ENCODE measurements at regions not wholly inside any gene's neighbourhood (a gene's known extent, or its start where the extent isn't known, plus 50 kb on each side); places are given as distances from the start of the nearest gene placed in this dataset.
"Not testable (repeated sequence)": the region's sequence is repeated elsewhere in the genome, so short reads cannot be mapped to it uniquely, and the experiment has no call there.

DNA sequence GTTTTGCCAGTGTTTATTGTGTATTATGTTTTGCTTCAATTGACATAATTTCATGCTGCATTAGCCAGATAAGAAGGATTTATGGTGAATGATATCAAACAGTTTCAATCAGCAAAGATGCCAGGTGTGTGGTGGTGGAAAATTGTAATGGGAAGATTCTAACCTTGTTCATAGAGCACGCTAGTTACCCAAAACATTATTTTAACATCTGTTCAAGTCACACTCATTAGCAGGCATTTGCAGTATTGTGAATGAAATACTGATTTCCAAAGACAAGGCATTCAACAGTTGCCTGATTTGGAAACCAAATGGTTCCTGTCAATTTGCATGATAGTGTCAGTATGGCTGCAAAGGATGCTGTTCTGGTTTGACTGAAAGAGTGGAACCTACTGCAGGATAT, 129.7 kb downstream of the EPC1 start:
- no peak for DNase-seq

DNA sequence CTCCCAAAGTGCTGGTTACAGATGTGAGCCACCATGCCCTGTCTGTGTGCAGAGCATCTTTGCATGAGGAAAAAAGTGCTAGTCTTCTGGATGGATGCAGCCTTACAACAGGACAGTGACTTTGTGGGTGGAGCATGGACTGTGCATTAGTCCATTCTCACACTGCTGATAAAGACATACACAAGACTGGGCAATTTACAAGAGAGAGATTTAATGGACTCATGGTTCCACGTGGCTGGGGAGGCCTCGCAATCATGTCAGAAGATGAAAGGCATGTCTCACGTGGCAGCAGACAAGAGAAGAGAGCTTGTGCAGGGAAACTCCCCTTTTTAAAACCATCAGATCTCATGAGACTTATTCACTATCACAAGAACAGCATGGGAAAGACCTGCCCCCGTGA, 133.1 kb downstream of the EPC1 start:
- DNase-seq, result not testable (repeated sequence)

DNA sequence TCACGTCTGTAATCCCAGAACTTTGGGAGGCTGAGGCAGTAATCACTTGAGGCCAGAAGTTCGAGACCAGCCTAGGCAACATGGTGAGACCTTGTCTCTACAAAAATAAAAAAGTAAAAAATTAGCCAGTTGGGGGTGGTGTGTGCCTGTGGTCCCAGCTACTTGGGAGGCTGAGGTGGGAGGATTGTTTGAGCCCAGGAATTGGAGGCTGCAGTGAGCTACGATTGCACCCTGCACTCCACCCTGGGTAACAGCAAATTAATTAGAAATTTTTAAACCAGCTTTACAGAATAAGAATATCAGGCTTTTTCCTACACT, 136.0 kb downstream of the EPC1 start:
- no peak for DNase-seq

DNA sequence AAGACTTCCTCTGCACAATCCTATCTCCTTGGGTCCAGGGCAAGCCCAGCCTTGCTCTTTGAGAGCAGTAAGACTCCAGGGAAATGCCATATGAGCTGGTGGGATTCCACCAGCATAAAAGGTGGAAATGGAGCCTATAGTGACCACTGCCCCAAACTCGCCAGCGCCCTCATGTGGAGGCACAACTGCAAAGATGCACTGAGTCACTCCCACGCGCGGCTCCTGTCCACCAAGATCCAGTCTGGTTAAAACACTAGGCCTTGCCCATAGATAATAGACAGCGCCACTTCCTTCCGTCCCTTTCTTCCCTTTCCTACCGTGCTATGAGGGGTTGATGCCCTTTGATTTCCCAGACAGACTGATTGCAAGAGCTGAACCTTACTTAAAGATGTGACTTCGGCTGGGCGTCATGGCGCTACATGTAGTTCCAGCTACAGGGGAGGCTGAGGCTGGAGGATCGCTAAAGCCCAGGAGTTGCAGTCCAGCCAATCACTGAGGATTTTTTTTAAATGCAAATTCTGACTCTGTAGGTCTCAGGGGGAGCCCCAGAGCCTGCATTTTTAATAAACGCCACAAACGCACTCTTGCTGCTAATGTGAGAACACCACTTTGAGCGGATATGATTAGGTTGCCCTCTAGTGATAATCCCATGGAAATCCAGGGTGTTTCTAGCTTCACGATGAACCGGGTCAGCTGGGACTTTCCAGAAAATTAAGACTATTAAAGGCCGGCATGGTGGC, 136.5 kb downstream of the EPC1 start:
- peak; percentile 59 for DNase-seq

DNA sequence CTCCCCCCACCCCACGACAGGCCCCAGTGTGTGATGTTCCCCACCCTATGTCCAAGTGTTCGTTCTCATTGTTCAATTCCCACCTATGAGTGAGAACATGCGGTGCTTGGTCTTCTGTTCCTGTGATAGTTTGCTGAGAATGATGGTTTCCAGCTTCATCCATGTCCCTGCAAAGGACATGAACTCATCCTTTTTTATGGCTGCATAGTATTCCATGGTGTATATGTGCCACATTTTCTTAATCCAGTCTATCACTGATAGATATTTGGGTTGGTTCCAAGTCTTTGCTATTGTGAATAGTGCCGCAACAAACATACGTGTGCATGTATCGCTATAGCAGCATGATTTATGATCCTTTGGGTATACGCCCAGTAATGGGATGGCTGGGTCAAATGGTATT, 139.0 kb downstream of the EPC1 start:
- DNase-seq, result not testable (repeated sequence)

DNA sequence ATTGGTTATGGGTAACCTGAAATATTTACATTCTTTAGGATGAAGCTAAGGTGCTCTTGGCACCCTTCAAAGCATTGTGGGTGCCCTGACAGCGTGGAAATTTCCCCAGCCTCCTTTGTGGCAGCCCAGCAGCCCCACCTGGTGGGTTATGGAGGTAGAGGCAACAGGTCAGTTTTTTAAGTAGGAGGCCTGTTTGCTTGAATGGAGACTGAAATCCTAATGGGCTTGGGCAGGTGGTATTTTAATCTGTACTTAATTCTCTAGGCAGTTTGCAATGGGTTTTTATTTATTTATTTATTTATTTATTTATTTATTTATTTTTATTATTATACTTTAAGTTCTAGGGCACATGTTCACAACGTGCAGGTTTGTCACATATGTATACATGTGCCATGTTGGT, 139.4 kb downstream of the EPC1 start:
- peak; percentile 69 for DNase-seq

DNA sequence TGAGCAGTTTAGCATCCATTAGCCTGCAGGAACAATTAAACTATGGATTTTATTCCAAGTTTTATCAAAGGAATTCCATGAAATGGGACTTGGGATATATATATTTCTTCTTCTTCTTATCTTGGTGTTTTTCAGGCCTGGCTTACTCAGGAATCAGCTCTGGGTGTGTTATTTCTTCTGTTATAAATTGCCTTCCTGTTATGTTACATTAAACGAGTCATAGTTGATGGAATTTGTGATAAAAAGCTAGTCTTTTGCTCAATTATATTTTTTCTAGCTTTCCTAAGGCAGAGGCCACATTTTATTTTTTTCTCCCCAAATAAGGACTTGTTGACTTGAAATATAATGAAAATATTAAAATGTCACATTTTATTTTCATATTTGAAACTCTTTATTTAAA, 141.3 kb downstream of the EPC1 start:
- no peak for DNase-seq

DNA sequence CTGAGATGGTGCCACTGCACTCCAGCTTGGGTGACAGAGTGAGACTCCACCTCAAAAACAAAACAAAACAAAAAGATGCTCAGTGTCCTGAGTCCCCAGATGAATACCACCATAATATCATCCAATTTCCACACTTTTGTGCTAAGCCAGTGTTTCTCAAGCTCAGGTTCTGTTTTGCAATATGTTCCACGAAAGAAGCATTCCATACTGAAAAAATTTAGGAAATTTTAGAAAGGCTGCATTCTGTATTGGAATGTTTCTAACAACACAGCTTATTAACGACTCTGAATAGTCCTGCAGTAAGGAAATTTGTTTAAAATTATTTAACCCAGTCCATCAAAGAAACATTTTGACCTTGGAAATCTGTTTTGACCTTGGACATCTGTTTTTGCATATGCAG, 142.4 kb downstream of the EPC1 start:
- DNase-seq, result no peak

DNA sequence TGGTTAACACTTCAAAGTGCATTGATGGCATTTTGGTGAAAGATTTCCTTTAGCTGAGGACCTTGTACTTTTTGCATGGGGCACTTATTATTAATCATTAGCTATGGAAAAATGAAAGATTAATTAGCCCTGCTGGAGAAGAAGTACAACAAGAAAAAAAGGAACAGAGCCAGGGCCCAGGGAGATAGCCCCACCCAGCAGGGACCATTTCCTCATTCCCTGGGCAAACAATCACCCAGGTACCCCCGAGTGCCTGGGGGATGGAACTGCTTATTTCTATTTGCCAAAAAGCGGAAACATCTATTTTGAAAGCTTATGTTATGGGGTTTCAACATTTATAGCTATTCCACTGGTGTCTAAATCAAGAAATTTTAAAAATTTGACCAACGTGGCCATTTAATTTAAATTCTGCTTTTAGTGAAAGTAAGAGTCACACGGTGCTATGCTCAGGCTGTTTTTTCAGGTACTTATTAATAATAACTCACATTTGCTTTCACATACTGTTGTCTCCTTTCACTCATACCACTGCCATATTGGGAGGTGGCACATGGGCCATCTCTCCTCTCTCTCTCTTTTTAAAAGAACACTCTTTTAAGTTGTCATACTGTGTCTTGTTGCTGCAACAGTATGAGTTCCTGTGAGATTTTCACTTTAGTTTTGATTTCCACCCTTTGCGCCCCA, 143.6 kb upstream of the KIF5B start:
- DNase-seq, result no peak

DNA sequence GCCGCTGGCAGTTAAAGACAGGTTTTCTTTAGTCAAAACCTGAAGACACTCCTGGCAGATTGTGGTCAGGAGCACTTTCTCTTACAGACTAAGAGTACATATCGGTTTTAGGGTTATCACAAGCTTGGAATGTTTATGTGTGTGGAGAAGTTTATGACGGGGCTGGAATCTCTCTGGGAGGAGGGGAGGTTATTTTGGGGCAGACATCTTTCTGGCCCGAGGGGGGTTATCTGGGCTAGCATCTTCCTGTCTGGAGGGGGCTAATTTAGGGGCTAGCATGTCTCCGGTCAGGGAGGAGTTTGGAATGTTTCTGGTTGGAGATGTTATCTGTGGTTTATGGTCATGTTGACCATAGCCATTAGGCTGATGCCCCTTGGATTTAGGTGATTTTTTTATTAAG, 141.2 kb upstream of the KIF5B start:
- peak; percentile 98 for DNase-seq

DNA sequence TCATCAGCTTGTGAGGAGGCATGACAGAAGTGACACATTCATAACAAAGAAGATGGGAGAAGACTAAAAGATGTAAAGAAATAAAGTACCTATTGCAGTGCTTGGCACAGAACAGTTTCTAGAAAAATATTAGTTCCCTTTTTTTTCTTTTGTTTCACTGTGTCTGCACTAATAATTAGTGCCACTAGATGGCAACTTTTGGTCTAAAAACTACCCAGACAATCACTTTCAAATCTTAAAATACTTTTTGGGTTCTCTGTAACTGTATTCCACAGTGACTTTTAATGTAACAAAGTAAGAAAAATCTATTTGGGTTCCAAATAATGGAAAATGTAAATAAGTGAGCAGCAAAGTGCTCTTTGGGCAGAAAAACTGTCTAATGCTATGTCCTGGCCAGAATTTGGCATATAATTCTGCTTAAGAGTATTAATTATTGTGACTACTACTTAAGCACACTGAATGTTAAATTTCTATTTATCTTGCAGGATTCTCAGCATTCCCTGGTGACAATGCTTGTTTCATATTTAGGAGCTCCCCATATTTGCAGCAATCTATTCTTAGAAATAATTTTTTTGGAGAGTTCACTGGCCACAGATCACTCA, 134.8 kb upstream of the KIF5B start:
- no peak for DNase-seq

DNA sequence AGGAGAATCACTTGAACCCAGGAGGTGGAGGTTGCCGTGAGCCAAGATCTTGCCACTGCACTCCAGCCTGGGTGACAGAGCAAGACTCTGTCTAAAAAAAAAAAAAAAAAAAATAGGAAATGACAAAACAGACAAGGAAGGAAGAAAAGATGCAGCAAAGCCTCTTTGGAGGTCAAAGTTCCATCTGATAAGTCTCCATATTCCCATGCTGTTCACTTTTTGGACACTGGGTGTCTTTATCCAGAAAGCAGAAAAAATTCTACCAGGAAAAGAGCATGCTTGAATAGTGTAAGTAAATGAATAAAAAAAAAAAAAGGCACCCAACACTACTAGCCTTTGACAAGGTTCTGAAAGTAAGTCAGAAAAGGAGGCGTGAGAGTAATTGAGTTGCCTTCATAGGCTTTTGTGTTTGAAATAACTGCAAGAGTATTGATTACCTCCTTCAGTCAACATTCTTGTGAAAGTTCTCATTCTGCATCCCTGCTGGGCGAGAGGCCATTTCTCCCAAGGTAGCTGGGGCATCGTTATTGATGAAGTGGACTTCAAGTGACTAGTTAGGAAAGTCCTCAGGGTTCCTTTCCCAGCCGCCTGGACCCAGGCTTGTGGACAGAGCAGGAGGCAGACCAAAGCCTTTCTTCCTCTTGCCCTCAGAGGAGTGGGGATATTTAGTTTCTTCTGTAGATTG, 133.3 kb upstream of the KIF5B start:
- no peak for DNase-seq

DNA sequence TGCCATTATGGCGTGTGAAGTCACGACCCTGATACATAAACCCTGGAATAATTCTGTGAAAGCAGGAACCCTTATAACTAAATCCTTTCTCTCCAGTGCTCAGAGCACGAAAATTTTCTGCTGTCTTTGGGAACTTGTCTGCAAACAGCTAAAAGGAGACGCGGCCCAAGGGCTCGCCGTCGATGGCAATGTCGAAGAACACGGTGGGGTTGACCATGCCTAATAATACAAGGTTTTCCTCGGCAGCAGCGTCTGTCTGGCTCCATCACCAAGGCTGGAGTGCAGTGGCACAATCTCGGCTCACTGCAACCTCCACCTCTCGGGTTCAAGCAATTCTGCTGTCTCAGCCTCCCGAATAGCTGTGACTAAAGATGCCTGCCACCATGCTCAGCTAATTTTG, 132.4 kb upstream of the KIF5B start:
- DNase-seq, result not testable (repeated sequence)

DNA sequence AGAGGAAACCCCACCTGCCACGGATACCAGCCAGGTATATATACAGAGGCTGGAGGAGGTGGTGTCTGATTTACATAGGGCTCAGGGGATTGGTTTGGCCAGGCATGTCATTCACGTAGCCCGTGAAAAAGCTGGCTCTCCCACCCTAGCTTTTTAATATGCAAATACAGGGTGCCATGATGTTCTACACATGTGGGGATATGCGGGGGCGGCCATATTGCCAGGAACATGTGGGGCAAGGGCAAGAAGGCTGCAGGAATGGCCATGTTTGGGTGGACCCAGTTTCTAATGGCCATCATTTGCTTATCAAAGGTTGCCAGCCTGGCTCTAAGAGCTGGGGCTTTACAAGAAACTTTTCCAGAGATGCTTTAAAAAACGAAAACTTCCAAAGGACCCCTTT, 131.5 kb upstream of the KIF5B start:
- DNase-seq, result no peak

DNA sequence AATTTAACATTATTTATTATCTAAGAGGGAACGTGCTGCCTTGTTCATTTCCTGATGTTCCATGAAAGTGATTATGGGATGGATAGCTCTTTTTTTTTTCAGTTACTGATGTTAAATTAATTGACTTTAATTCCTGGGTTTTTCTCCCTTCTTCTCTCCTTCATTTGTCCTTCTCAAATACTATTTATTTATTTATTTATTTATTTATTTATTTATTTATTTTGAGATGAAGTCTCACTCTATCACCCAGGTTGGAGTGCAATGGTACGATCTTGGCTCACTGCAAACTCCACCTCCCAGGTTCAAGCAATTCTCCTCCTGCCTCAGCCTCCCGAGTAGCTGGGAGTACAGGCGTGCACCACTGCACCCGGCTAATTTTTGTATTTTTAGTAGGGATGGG, 127.4 kb upstream of the KIF5B start:
- not testable (repeated sequence) for DNase-seq

DNA sequence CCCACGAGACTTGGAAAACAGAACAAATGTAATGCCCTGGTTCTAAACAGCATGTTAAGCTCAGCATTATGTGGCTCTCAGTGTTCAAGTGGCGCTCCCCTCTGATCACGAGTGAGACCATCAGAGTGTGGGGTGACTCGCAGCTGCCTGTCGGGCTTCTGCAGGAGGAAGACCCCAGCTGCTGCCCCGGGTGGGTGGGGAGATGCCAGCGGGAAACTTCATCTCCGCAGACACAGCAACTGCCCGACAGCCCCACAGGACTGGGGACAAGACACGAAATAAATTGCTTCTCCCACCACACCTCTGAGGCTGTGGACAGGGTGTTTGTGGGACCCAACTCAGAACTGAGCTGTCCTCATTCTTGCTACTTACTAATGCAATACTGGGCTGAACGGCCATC, 126.3 kb upstream of the KIF5B start:
- no peak for DNase-seq

DNA sequence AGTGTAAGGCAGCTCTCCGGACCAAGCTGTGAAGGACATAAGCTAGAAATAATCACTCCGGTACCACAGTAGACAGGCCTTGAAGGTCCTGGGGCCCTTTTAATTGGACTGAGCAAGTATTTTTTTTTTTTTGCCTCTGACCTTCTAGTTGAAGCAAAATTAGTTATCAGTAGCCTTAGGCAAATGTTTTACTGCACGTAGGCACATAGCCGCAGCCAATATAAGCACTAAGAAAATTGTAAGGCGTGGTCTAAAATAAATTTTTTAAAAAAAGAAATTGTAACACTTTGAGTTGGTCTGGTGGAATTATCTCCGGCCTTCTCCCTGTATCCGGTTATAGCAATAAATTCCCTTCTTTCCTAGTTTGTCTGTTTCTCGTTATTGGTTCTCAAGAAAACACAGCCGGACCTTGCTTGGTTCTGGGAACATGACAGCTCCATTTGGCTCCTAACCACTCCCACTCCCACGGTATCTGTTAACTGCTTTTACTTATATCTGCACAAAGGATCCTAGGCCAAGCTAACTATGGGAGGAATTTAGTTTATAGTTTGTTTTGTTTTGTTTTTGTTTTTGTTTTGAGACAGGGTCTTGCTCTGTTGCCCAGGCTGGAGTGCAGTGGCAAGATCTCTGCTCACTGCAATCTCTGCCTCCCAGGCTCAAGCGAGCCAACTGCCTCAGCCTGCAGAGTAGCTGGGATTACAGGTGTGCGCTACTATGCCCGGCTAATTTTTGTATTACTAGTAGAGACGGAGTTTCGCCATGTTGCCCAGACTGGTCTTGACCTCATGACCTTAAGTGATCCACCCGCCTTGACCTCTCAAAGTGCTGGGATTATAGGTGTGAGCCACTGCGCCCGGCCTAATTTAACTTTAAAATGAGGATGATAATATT, 124.4 kb upstream of the KIF5B start:
- DNase-seq, result no peak

DNA sequence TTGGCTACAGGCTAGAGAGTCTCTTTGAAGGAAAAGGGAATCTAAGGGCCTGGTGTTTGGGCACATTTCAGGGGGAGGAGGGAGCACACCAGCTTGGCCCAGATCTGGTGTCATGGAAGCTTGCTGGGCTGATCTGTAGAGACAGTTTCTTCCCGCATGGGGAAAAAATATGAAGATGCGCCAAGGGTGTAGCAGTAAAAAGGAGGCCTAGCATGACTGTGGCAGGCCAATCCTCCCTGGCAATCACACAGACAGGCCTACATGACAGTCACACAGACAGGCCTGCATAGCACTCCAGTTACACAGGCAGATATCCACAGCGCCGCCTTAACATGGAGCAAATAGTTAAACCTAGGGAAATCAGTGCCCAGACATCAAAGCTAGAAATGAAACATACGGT, 123.6 kb upstream of the KIF5B start:
- no peak for DNase-seq

DNA sequence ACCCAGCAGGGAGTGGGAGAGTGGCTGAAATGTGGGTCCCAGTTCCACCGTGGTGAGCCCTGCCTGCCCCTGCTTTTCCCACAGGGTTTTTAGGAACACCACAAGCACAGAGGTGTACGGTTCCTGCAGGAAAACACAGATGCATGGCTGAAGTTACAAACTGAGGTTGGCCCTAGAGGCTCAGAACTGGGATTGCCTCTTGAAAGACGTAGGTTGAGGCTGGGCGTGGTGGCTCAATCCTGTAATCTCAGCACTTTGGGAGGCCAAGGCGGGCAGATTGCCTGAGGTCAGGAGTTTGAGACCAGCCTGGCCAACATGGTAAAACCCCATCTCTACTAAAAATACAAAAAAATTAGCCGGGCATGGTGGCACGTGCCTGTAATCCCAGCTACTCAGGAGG, 121.4 kb upstream of the KIF5B start:
- not testable (repeated sequence) for DNase-seq

DNA sequence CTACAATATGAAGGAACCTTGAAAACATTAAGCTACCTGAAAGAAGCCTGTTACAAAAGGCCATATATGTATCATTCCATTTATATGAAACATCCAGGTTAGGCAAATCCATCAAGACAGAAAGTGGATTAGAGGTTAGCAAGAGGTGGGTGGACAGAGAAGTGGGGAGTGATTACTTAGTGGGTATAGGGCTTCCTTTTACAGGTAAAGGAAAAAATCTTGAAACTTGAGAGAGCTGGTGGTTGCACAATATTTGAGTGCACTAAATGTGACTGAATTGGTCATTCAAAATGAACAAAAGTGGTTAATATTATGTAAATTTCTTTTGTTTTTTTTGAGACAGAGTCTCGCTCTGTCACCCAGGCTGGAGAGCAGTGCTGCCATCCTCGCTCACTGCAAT, 119.4 kb upstream of the KIF5B start:
- DNase-seq, result no peak

DNA sequence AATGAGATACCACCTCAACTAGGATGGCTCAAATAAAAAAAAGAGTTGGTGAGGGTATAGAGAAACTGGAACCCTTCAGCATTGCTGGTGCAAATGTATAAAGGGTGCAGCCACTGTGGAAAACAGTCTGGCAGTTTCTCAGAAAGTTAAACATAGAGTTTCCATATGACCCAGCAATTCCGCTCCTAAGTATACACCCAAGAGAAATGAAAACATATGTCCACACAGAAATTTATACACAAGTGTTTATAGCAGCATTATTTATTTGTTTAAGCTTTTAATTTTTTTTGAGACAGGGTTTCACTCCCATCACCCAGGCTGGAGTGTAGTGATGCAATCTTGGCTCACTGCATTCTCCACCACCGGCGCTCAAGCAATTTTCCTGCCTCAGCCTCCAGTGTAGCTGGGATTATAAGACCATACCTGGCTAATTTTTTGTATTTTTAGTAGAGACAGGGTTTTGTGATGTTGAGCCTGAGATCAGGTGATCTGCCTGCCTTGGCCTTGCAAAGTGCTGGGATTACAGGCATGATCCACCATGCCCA, 118.2 kb upstream of the KIF5B start:
- peak; percentile 22 for DNase-seq

DNA sequence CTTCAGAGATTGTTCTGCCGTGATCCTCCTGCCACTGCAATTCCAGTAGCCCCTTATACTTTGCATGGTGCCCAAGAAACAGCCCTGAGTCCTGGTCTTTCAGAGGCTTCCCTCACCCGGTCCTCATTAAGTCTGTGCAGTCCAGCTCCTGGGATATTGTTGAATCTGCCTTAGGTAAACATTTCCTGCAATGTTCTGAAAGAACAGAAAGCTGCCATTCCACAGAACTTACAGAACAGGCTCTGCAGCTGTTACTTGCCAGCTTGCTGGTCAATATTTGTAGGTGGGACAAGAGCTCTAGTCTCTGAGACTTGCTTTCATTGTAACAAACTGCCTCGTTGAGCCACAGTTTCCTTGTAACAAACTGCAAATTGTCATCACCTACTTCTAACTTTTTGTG, 115.0 kb upstream of the KIF5B start:
- DNase-seq, result peak; percentile 71

DNA sequence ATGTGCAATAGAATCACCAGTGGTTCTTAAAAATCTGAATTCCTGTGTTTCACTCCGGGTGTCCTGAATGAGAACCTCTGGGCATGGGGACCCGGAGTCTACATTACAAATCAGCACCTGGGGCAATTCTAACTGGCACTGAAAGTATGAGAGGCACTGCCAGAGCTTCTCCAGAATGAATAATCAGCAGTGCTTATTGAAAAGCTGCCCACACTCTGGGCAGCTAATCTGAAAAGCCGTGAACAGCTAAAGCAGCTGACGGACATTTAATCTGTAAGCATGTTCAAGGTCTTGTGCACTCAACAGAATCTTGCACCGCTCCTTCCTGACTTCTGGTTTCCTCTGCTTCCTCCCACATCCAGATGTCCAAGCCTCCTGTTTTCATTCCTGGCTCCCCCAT, 113.3 kb upstream of the KIF5B start:
- DNase-seq, result no peak
